Astrocyte (in vitro differentiated cells and primary cell): ENCODE measurements at regions not wholly inside any gene's neighbourhood (a gene's known extent, or its start where the extent isn't known, plus 50 kb on each side); places are given as distances from the start of the nearest gene placed in this dataset.
"Not testable (repeated sequence)": the region's sequence is repeated elsewhere in the genome, so short reads cannot be mapped to it uniquely, and the experiment has no call there.

Experiments used
- DNase-seq: peaks from one replicate; pipeline ENCODE4 v3.0.0-alpha.2; 2010; ENCODE audit warnings: low read depth
- FAIRE-seq: peaks from 2 replicates; lab custom pipeline; 2011; peaks lifted over from hg19 to GRCh38; lab: Jason Lieb, UNC
- H2AFZ ChIP-seq: 2 replicates; pipeline ENCODE4 v1.6.0; 2012; ENCODE audit warnings: low read depth, low read length, inconsistent platforms
- H3K27ac ChIP-seq: 2 replicates; pipeline ENCODE4 v1.5.1; 2011; ENCODE audit warnings: low read depth, low read length, inconsistent platforms
- H3K27me3 ChIP-seq: 2 replicates; pipeline ENCODE4 v1.6.0; 2011; ENCODE audit warnings: low read length, inconsistent platforms; ENCODE audit not compliant: insufficient read depth
- H3K36me3 ChIP-seq: 2 replicates; pipeline ENCODE4 v1.5.1; 2011; ENCODE audit warnings: low read length, inconsistent platforms; ENCODE audit not compliant: insufficient read depth
- H3K4me1 ChIP-seq: 2 replicates; pipeline ENCODE4 v1.5.1; 2011; ENCODE audit warnings: low read length, inconsistent platforms; ENCODE audit not compliant: insufficient read depth
- H3K4me2 ChIP-seq: 2 replicates; pipeline ENCODE4 v1.6.0; 2012; ENCODE audit warnings: low read length, inconsistent platforms
- H3K4me3 ChIP-seq: 2 replicates; pipeline ENCODE4 v1.5.1; 2011; ENCODE audit warnings: low read depth, mild to moderate bottlenecking, low read length, inconsistent platforms; ENCODE audit not compliant: insufficient read depth
- H3K79me2 ChIP-seq: 2 replicates; pipeline ENCODE4 v1.6.0; 2012; ENCODE audit warnings: mild to moderate bottlenecking, low read length, inconsistent platforms; ENCODE audit not compliant: insufficient read depth
- H3K9ac ChIP-seq: 2 replicates; pipeline ENCODE4 v1.6.0; 2012; ENCODE audit warnings: mild to moderate bottlenecking, low read length, inconsistent platforms
- H3K9me3 ChIP-seq: 2 replicates; pipeline ENCODE4 v1.5.1; 2012; ENCODE audit warnings: low read depth, mild to moderate bottlenecking, low read length, inconsistent platforms; ENCODE audit not compliant: insufficient read depth
- H4K20me1 ChIP-seq: 2 replicates; pipeline ENCODE4 v1.6.0; 2012; ENCODE audit warnings: low read length, inconsistent platforms; ENCODE audit not compliant: insufficient read depth
- H3K27ac Mint-ChIP-seq: one replicate; pipeline ENCODE4 v1.8.0; 2021; ENCODE audit warnings: mild to moderate bottlenecking, mixed read lengths; ENCODE audit not compliant: unreplicated experiment
- H3K27me3 Mint-ChIP-seq: one replicate; pipeline ENCODE4 v1.8.0; 2021; ENCODE audit warnings: low read depth, mixed read lengths; ENCODE audit not compliant: unreplicated experiment
- H3K36me3 Mint-ChIP-seq: one replicate; pipeline ENCODE4 v1.8.0; 2021; ENCODE audit warnings: low read depth, mixed read lengths; ENCODE audit not compliant: unreplicated experiment
- H3K4me1 Mint-ChIP-seq: one replicate; pipeline ENCODE4 v1.8.0; 2021; ENCODE audit warnings: low read depth, mixed read lengths; ENCODE audit not compliant: unreplicated experiment
- H3K4me3 Mint-ChIP-seq: one replicate; pipeline ENCODE4 v1.8.0; 2021; ENCODE audit warnings: mild to moderate bottlenecking, moderate library complexity, mixed read lengths; ENCODE audit not compliant: unreplicated experiment
- H3K9me3 Mint-ChIP-seq: one replicate; pipeline ENCODE4 v1.8.0; 2021; ENCODE audit warnings: mild to moderate bottlenecking, mixed read lengths; ENCODE audit not compliant: unreplicated experiment
- CTCF ChIP-seq: IDR thresholded peaks from 2 replicates; pipeline ENCODE4 v1.5.1; 2011; ENCODE audit warnings: low read depth, mild to moderate bottlenecking, inconsistent platforms, low read length, moderate library complexity; ENCODE audit not compliant: insufficient read depth
- EZH2 ChIP-seq: IDR thresholded peaks from 2 replicates; pipeline ENCODE4 v1.6.1; 2012; ENCODE audit warnings: mild to moderate bottlenecking, low read length, inconsistent platforms; ENCODE audit not compliant: insufficient read depth

- Mint-ChIP-seq H3K27ac (no peak overlapping the region), H3K4me3 (no peak overlapping the region), H3K27me3 (peaks cover 13% of the 10 kb centered on the region), H3K9me3 (peaks cover 4% of the 10 kb centered on the region), H3K4me1 (no peaks in the 10 kb centered on the region), H3K36me3 (no peaks in the 10 kb centered on the region)
- Histone ChIP-seq H3K27ac (no peak overlapping the region), H3K9ac (no peak overlapping the region), H4K20me1 (no peaks in the 10 kb centered on the region), H3K4me1 (no peaks in the 10 kb centered on the region), H3K4me3 (no peak overlapping the region), H3K79me2 (no peaks in the 10 kb centered on the region), H3K9me3 (no peaks in the 10 kb centered on the region), H3K4me2 (no peak overlapping the region), H3K27me3 (peaks cover 37% of the 10 kb centered on the region), H3K36me3 (no peaks in the 10 kb centered on the region), H2AFZ (no peak overlapping the region)
- no peak for TF ChIP-seq EZH2
- TF ChIP-seq CTCF: no peak
- DNase-seq (no peak), FAIRE-seq (no peak)
Observed at GRCh38 chr3:11733914-11734313, 90.2 kb upstream of the VGLL4 start.

- H2AFZ ChIP-seq: no peak overlapping the region
- Mint-ChIP-seq H3K36me3 (no peaks in the 10 kb centered on the region), H3K4me3 (no peak overlapping the region), H3K9me3 (no peaks in the 10 kb centered on the region), H3K27ac (no peak overlapping the region), H3K4me1 (no peaks in the 10 kb centered on the region), H3K27me3 (peaks cover 14% of the 10 kb centered on the region)
- H3K4me1 ChIP-seq: no peaks in the 10 kb centered on the region
- H3K9me3 ChIP-seq: no peaks in the 10 kb centered on the region
- peaks cover 17% of the 10 kb centered on the region for H3K27me3 ChIP-seq
- no peak for DNase-seq
- no peak overlapping the region for H3K9ac ChIP-seq
- H4K20me1 ChIP-seq: no peaks in the 10 kb centered on the region
- no peaks in the 10 kb centered on the region for H3K79me2 ChIP-seq
- H3K36me3 ChIP-seq: no peaks in the 10 kb centered on the region
- no peak for TF ChIP-seq CTCF
- TF ChIP-seq EZH2: no peak
- no peak overlapping the region for H3K4me3 ChIP-seq
- H3K4me2 ChIP-seq: no peak overlapping the region
- H3K27ac ChIP-seq: no peak overlapping the region
- FAIRE-seq: no peak
Observed at GRCh38 chr3:11727207-11727606, 83.5 kb upstream of the VGLL4 start.

GRCh38 chr3:11726146-11726545 is 82.4 kb upstream of the VGLL4 start:
- Histone ChIP-seq H3K9me3 (no peaks in the 10 kb centered on the region), H4K20me1 (no peaks in the 10 kb centered on the region), H2AFZ (no peak overlapping the region), H3K27me3 (peaks cover 20% of the 10 kb centered on the region), H3K4me3 (no peak overlapping the region), H3K79me2 (no peaks in the 10 kb centered on the region), H3K27ac (no peak overlapping the region), H3K9ac (no peak overlapping the region), H3K4me1 (no peaks in the 10 kb centered on the region), H3K4me2 (no peak overlapping the region), H3K36me3 (no peaks in the 10 kb centered on the region)
- H3K4me1 Mint-ChIP-seq: no peaks in the 10 kb centered on the region
- no peak overlapping the region for H3K27ac Mint-ChIP-seq
- H3K9me3 Mint-ChIP-seq: no peaks in the 10 kb centered on the region
- H3K36me3 Mint-ChIP-seq: no peaks in the 10 kb centered on the region
- no peak for TF ChIP-seq EZH2
- TF ChIP-seq CTCF: no peak
- FAIRE-seq (no peak), DNase-seq (no peak)
- no peak overlapping the region for H3K4me3 Mint-ChIP-seq
- peaks cover 14% of the 10 kb centered on the region for H3K27me3 Mint-ChIP-seq

GRCh38 chr3:11725340-11725641 is 81.6 kb upstream of the VGLL4 start:
- not testable (repeated sequence) for H3K9ac ChIP-seq, H3K9me3 Mint-ChIP-seq, H3K4me3 ChIP-seq, H3K4me1 Mint-ChIP-seq, DNase-seq, H3K9me3 ChIP-seq, H3K79me2 ChIP-seq, H3K4me3 Mint-ChIP-seq, H3K4me1 ChIP-seq, H3K27ac ChIP-seq, FAIRE-seq, H4K20me1 ChIP-seq, H3K36me3 ChIP-seq, H3K27ac Mint-ChIP-seq, H3K4me2 ChIP-seq, H3K36me3 Mint-ChIP-seq, H2AFZ ChIP-seq
- peaks cover 21% of the 10 kb centered on the region for H3K27me3 ChIP-seq
- peaks cover 14% of the 10 kb centered on the region for H3K27me3 Mint-ChIP-seq
